Suprapubic skin (tissue), 4 donors: ENCODE measurements at regions not wholly inside any gene's neighbourhood (a gene's known extent, or its start where the extent isn't known, plus 50 kb on each side); places are given as distances from the start of the nearest gene placed in this dataset.

Source experiments
- DNase-seq, 2 donors: peaks; one replicate each; pipeline ENCODE4 v3.0.0-alpha.2; 2019; ENCODE audit warnings: low spot score in 2 of 2
- H3K27ac ChIP-seq: fragments of 200-600 bp; sonication (generic); one replicate; pipeline ENCODE4 v1.5.1; 2019
- H3K27me3 ChIP-seq: fragments of 200-600 bp; sonication (generic); one replicate; pipeline ENCODE4 v1.5.1; 2019
- H3K36me3 ChIP-seq: fragments of 200-600 bp; sonication (generic); one replicate; pipeline ENCODE4 v1.5.1; 2019
- H3K4me1 ChIP-seq: fragments of 200-600 bp; sonication (generic); one replicate; pipeline ENCODE4 v1.5.1; 2019
- H3K4me3 ChIP-seq: fragments of 200-600 bp; sonication (generic); one replicate; pipeline ENCODE4 v1.5.1; 2019; ENCODE audit warnings: mild to moderate bottlenecking
- H3K9me3 ChIP-seq: fragments of 200-600 bp; sonication (generic); one replicate; pipeline ENCODE4 v1.5.1; 2019
- CTCF ChIP-seq, 2 donors: fragments of 200-600 bp in 1 of 2; fragments of 450-650 bp in 1 of 2; sonication (generic) in 1 of 2; IDR thresholded peaks; one replicate each; pipeline ENCODE4 v1.5.1; 2016 to 2019; ENCODE audit warnings: antibody characterized with exemption in 2 of 2, mild to moderate bottlenecking in 1 of 2, moderate library complexity in 1 of 2
- EP300 ChIP-seq: sonication (generic); formaldehyde crosslinking; IDR thresholded peaks from one replicate; pipeline ENCODE4 v1.6.1; 2017; ENCODE audit warnings: antibody characterized with exemption
- POLR2A ChIP-seq, 2 donors: fragments of 450-650 bp; IDR thresholded peaks; one replicate each; pipeline ENCODE4 v1.6.1; 2017; ENCODE audit warnings: antibody characterized with exemption in 2 of 2, mild to moderate bottlenecking in 2 of 2, moderate library complexity in 2 of 2
- POLR2AphosphoS5 ChIP-seq, 3 donors: sonication (generic); formaldehyde crosslinking; IDR thresholded peaks; one replicate each; pipeline ENCODE4 v1.6.1; 2017; ENCODE audit warnings: antibody characterized with exemption in 3 of 3
- WGBS: methylation state at CpG from one replicate; pipeline ENCODE4 v1.1.5; 2018; 5-methylcytosine and 5-hydroxymethylcytosine counted together

- WGBS: 87% methylated on average over 3 of the region's 3 CpGs
- DNase-seq: no peak
- no peaks in the 10 kb centered on the region for H3K4me1 ChIP-seq
- H3K36me3 ChIP-seq: no peaks in the 10 kb centered on the region
- no peaks in the 10 kb centered on the region for H3K9me3 ChIP-seq
- TF ChIP-seq POLR2AphosphoS5 (IDR thresholded peaks at IDR 0.05) (no peak), POLR2A (IDR thresholded peaks at IDR 0.05) (no peak), EP300 (no peak), CTCF (IDR thresholded peaks at IDR 0.05) (no peak)
- no peak overlapping the region for H3K4me3 ChIP-seq
- H3K27ac ChIP-seq: no peak overlapping the region
- H3K27me3 ChIP-seq: no peaks in the 10 kb centered on the region
Observed at GRCh38 chr1:103986792-103987191, 237.1 kb downstream of the AMY1C start.

- TF ChIP-seq EP300 (no peak), CTCF (IDR thresholded peaks at IDR 0.05) (no peak), POLR2AphosphoS5 (IDR thresholded peaks at IDR 0.05) (no peak), POLR2A (IDR thresholded peaks at IDR 0.05) (no peak)
- Histone ChIP-seq H3K27me3 (no peaks in the 10 kb centered on the region), H3K4me1 (no peaks in the 10 kb centered on the region), H3K36me3 (no peaks in the 10 kb centered on the region), H3K9me3 (peaks cover under 1% of the 10 kb centered on the region), H3K4me3 (no peak overlapping the region), H3K27ac (no peak overlapping the region)
- WGBS: 45% methylated on average over 3 of the region's 3 CpGs
- DNase-seq: no peak
Observed at GRCh38 chr1:103997631-103998030, 247.9 kb downstream of the AMY1C start.

- Histone ChIP-seq H3K27me3 (no peaks in the 10 kb centered on the region), H3K4me1 (no peaks in the 10 kb centered on the region), H3K27ac (no peak overlapping the region), H3K36me3 (no peaks in the 10 kb centered on the region), H3K4me3 (no peak overlapping the region), H3K9me3 (no peaks in the 10 kb centered on the region)
- TF ChIP-seq POLR2AphosphoS5 (IDR thresholded peaks at IDR 0.05): no peak
- no peak for TF ChIP-seq POLR2A (IDR thresholded peaks at IDR 0.05)
- no peak for TF ChIP-seq CTCF (IDR thresholded peaks at IDR 0.05)
- TF ChIP-seq EP300: no peak
- DNase-seq: no peak
- WGBS: 100% methylated on average over 1 of the region's 1 CpG
Observed at GRCh38 chr1:104018922-104019674, 269.4 kb downstream of the AMY1C start.

GRCh38 chr1:104019675-104020049 lies 270.0 kb downstream of the AMY1C start:
- whole genome bisulfite sequencing: 79% methylated on average over 1 of the region's 1 CpG
- no peak overlapping the region for H3K4me3 ChIP-seq
- H3K36me3 ChIP-seq: no peaks in the 10 kb centered on the region
- TF ChIP-seq CTCF (IDR thresholded peaks at IDR 0.05): no peak
- TF ChIP-seq POLR2A (IDR thresholded peaks at IDR 0.05): no peak
- no peak for TF ChIP-seq POLR2AphosphoS5 (IDR thresholded peaks at IDR 0.05)
- TF ChIP-seq EP300: no peak
- no peaks in the 10 kb centered on the region for H3K27me3 ChIP-seq
- no peak for DNase-seq
- H3K27ac ChIP-seq: no peak overlapping the region
- H3K9me3 ChIP-seq: no peaks in the 10 kb centered on the region
- H3K4me1 ChIP-seq: no peaks in the 10 kb centered on the region

- Histone ChIP-seq H3K27me3 (no peaks in the 10 kb centered on the region), H3K4me1 (no peaks in the 10 kb centered on the region), H3K4me3 (no peak overlapping the region), H3K36me3 (no peaks in the 10 kb centered on the region), H3K27ac (no peak overlapping the region), H3K9me3 (no peaks in the 10 kb centered on the region)
- no peak for TF ChIP-seq CTCF (IDR thresholded peaks at IDR 0.05)
- no peak for TF ChIP-seq POLR2A (IDR thresholded peaks at IDR 0.05)
- TF ChIP-seq POLR2AphosphoS5 (IDR thresholded peaks at IDR 0.05): no peak
- no peak for TF ChIP-seq EP300
- WGBS: 64% methylated on average over 3 of the region's 3 CpGs
- no peak for DNase-seq
Observed at GRCh38 chr1:104028416-104029035, 278.8 kb downstream of the AMY1C start.
